ENCODE measurements at regions not wholly inside any gene's neighbourhood (a gene's known extent, or its start where the extent isn't known, plus 50 kb on each side); places are given as distances from the start of the nearest gene placed in this dataset.

DNA sequence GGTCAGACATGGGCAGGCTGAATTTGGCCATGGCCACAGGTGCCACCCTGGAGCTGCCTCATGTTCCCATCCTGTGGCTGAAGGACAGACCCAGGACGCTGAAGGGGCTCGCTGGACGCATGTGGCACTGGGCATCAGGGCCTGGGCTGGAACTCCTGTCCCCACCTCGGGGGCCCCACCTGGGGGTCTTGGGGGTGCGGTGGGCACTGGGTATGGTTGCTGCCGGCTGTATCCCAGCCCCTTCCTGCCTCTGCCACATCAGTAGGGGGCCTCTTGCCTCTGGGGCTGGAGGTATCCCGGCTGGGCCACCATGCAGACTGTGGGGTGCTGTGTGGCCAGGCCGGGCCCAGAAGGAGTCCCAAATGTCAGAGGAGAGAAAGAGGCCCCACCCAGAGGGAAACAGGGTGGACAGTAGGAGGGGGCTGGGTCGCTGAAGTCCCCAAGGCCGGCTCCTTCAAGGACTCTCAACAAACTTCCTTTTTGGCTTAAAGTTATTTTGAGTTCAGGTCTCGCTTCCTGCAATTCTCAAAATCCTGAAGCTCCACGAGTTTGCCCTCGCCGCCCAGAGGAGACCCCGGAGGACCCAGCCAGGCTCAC, 78.7 kb downstream of the SIK1 start:
- no peak for DNase-seq

DNA sequence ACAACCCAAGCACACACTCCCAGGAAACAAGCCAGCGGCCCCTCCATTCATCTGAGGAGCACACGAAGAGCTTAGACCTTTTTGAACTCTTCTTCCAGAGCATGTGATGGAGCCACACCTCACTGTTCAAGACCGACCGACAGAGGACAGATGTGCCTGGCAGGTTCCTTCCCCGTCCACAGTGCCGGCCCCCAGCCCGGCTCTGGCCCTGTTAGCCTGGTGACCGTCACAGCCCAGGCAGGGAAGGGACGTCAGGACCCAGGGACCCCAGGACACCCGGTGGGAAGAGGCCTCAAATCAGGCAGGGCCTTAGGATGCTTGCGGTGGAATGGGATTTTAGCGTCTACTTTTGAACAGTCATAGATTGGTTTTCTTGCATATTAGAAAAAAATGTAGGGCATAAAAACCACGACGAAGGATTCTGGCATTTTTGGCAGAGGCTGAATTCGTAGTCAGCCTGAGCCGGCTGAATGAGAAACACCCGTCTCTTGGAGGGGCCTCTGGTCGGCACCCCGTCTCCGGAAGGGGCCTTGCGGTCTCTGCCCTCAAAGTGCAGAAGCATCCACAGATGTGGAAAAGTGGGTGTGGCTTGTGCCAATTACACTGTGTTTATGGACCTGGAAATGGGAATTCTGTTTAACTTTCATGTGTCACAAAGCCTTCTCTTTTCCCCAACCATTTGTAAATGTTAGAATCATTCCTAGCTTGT, 79.3 kb downstream of the SIK1 start:
- DNase-seq: no peak

DNA sequence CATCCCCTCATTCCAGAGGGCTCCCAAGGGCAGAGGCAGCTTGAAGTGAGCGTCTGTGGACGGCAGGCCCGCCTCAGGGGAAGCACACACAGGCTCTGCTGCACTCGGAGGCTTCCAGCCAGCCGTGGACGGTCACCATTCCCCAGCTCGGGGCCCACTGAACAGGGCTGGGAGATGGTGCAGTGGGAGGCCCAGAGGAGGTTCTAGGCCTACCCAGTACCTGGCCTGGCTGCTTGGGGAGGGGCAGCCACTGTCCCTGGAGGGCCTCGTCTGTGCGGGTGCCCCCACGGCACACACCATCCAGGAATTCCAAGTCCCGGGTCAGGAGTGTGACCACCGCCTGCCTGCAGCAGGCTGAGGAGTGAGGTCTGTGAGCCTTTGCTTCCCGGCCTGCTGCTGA, 80.4 kb downstream of the SIK1 start:
- no peak for DNase-seq

DNA sequence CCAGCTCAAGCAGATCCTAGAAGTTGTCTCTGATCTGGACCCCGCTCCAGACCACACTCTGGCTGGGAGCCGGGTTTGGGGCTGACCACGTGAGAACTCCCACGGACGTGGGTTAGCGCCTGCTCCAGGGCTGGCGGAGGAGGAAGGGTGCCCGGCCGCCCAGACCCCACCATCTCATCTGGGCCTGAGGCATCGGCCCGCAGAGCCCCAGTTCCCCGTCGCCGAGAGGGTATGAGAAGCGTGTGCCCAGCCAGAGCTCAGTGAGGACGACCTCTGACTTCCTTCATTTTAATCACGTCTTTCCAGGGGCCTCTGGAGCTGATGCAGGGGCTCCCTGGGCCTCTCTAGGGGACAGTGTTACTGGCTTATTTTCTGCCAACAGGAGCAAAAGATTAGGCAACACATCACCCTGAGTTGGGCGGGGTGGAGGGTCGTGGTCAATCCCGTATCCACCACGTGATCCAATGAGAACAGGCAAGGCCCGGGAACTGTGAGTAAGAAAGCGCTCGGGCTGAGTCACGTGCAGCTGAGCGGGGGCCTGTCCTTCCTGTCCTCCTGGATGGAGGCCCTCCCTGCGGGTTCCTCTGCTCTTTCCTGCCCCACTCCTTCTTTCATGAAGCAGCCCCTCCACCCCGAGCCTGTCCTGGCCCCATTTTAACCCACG, 81.1 kb downstream of the SIK1 start:
- DNase-seq: no peak

DNA sequence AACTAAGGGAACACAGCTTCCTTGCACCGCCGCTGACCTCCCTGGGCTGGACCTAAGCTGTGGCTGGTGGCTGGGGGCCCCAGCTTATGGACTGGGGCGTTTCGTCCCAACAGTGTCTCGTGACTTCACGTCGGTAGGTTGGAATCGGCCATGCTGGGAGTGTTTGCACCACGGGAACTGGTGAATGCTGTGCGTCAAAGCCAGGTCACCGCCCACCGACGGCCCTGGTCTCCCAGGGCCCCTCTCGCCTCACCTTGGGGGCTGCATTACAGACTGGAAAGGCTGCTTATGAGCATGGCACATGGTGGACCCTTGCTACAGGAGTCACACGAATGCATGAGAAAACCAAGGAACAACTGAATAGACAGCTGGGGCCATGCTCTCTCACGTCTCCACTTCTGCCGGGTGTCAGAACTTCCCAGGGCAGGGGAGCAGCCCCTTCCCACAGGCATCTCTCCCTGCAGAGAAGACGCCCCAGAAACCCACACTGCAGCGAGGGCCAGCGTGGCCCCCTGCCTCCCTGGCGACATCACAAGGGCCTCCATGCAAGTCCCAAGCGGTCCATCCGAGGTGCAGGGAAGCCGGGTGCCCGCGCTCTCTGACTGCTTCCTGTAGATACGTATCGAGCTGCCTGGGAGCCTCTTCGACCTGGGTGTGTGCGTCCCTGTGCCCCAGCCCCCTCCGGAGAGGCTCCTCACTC, 81.7 kb downstream of the SIK1 start:
- no peak for DNase-seq

DNA sequence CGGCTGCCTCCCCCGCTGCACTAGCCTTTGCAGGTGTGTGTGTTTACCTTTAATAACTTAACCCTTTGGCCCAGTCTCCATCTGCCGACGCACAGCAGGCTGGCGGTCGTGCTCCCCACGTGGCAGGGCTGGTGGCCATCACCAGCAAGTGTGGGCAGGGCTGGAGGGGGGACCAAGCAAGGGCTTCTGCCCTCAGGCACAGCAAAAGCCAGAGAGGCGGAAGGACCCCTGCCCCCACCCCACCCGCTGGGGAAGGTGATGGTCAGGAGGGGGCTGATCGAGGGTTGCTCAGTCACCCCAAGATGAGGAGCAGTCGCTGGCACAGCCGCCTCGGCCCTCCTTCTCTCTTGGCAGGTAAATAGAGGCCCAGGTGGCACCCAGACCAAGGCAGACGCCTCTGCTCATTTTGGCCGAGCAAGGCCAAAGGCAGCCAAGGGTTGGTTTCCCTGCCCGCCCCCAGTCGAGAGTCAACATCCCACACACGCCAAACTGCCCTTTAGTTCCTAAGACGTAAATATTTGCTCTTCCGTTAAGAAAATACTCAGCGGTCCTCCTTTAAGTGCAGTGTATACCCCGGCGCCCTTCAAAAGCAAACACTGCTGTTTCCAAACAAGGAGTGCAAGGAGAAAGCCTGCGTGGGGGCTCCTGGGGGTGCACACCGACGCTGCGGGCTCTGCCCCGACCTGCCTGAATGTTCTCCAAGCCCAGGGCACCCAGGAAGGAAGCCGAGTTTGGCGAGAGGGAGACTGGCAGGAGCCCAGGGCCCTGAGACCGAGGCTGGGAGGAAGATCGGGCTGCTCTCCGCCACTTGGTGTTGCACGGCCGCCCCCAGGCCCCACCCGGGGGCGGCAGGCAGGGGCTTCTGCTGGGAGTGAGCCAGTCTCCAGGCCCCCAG, 82.7 kb downstream of the SIK1 start:
- DNase-seq: no peak

DNA sequence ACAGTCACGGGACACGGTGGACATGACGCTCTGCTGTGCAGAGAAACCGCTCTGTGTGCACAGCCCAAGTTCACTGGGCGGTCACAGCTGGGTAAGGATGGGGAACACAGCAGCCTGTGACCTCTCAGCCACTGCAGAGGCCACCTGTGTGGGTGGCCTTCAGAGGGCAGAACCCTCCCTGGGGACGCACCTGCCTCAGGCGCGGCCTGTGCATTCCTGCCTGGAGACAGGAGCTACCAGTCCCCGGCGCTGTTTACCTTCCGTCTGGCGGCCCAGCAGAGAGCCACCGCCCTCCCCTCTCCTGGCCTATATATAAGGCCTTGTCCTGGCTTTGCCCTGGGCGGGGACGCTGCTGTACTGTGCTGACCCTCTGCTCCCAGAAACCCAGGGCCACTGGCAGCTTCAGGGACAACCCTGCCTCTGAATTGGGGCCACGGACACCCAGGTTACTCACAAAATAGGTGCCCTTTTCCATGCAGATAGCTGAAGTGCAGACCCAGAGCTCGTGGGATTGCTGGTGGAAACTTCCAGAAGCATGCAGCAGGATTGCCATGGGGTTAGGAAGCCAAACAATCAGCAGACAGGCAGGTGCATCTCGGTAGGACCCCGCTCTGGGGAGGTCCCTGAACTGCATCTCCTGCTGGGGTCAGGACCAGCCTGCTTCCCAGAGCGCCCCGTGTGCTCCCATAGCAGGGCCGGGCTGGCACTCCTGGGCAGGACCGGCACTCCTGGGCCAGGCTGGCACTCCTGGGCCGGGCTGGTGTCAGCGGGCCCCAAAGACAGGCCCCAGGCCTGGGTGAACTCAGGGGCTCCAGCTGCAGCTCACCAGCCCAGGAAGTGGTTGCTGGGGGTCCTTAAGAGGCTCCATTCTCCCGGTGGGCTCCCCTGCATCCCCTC, 83.6 kb downstream of the SIK1 start:
- DNase-seq: peak; percentile 61

DNA sequence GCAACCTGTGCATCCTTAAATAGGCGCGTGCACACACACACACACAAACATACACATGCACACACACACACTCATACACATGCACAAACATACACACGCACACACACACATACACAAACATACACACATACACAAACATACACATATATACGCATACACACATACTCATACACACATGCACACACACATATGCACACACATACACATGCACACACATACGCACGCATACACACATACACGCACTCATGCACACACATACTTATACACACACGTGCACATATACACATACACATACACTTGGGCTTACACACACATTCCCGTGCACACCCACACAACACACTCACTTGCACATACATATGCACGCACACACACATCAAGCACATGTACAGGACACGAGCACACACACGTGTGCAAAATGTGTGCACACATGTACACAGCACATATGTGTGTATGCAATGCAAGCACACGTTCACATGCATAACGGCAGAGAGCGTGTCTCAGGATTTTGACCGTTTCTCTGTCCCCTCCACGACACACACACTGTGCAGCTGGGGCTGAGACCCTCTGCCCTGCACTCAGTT, 84.5 kb downstream of the SIK1 start:
- DNase-seq: no peak

DNA sequence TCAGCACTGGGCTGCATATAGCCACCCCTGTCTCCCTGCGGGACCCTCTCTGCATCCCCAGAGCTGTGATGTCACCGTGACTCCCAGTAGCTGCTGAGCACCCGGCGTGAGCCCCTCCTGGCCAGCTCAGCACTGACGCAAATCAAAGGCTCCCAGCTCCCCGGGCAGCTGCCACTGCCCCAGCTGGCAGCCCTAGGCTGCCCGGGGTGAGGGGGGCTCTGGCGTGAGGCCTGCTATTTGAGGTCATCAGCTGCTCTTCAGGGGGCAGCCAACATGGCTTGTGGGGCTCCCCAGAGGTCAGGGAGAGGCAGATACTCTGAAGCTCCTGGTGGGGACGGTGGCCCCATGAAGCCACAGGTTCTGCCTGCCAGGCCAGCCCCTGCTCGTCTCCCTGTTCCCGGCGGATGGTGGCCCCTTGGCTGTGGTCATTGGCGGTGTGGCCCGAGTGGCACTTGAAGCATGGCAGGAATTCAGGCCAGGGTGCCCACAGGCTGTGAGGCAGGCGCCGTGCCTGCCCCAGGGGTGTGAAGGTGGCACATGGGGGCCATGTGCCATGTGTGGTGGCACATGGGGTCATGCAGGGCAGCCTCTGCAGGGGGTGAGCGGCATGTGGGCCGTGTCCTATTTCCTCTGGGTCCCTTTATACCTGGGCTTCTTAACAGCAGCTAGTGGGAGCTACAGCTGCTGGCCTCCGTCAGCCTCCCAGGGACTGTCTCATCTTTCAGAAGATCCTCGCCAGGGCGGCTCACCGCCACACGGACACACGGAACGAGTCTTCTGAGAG, 85.4 kb downstream of the SIK1 start:
- no peak for DNase-seq

DNA sequence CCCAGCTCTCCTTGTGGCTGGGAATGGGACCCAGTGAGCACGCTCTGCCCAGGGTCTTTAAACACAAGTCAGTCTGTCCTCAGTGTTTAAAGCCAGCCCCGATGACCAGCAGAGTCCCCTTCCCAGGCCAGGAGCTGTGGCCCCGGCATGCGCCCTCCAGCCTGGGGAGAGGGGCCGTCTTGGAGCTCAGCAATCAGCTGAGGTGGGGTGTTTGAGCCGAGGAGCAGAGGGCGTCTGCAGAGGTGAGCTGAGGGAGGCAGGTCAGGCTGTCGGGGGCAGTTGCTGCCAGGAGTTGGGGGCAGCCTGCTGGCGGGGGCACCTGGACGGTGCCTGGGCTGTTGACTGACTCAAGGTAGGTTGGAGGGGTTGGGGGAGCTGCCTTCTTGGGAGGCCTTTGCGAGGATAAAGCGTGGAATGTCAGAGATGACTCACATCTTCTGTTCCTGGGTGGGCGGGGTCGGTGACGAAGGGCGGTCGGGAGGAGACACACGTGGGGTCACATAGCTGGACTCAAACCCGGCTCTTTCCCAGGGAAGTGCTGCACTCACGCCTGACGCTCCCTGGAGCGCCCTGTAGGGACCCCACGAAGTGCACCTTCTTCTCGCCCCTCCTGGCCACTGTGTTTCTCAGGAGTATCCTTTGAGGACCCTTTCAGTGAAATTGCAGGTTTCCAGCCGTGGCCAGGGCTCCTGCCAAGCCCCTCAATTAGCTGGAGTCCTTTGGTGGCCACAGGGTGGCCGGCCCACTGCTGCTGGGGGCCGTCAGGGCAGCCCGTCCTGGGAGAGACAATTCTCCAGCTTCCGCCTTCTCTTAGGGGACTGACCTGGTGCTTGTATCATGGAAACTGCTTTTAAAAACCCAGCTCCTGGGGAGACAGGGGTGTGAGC, 86.2 kb downstream of the SIK1 start:
- no peak for DNase-seq

DNA sequence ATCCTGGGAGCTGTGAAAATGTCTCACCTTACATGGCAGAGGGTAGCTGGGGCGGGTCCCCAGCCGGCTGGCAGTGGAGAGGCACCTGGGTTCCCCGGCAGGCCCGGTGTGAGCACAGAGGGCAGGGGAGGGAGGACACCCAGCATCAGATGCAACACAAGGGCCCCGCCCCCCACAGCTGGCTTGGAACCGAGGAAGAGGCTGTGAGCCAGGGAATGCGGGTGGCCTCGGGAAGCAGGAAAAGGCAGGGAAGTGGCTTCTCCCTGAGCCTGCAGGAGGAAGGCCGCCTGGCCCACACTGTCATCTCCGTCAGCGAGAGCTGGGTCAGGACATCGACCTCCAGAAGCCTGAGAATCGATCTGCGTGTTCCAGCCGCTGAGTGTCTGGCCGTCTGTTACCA, 87.3 kb downstream of the SIK1 start:
- no peak for DNase-seq

DNA sequence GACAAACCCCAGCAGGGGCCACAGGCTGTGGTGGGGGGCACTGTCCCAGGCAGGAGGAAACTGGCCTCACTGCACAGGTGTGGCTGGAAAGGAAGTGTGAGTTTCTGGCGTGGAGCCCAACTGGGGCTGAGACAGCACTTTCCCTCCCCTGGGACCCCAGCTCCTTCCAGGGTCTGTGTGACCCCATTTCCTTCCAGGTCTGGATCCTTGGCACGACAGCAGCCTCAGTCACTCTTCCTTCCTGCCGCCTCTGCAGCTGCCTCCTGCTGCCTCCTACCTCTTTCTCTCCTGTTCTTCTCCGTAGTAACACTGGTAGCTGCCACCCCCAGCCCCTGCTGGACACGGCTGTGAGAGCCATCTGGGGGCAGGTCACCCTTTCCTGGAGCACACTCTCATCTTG, 88.0 kb downstream of the SIK1 start:
- no peak for DNase-seq

DNA sequence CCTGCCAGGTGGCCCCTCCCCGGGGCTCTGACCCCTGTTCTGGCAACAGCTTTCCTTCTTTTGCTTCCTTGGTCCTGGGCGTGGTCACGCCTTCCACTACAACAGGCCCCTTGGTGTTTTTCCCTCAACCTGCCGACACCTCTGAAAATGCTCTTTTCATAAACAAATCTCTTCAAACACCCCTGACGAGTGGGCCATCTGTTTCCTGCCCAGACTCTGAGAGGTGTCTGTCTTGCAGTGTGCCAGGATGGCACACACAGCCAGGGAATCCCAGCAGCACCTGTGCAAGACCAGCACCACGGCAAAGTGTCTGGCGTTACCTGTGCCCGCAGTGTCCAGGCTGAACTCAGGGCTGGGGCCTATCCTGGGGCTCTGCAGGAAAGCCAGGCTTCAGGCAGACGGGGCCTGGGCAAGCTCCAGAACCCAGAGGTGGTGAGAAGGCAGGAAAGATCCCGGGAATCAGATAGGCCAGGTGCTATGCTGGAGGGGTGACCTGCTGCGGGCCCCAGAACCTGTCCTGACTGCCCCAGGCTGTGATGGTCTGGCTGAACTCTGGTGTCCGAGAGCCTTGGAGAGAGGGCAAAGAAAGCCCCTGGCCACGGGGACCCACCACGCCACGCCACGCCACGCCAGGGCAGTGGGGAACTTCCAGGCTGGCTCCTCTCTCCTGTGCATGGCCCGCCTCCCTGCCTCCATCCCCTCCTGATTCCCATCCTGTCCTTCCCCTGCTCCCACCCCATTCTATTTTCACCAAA, 88.9 kb downstream of the SIK1 start:
- no peak for DNase-seq

DNA sequence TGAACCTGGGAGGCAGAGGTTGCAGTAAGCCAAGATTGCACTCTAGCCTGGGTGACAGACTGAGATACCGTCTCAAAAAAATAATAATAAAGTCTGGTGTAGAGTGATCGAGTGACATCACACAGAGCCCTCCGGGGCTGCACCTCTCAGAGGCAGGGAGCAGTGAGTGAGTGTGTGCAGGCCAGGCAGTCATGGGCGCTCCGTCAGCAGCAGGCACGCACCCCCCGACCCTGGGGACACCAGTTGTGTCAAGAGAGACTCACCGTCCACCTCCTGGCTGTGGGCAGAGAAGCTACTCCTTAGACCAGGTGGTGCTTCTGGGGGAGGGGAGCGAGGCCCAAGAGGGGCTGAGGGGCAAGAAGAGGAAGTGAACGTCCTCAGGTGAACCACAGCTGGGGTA, 91.8 kb downstream of the SIK1 start:
- DNase-seq: no peak

DNA sequence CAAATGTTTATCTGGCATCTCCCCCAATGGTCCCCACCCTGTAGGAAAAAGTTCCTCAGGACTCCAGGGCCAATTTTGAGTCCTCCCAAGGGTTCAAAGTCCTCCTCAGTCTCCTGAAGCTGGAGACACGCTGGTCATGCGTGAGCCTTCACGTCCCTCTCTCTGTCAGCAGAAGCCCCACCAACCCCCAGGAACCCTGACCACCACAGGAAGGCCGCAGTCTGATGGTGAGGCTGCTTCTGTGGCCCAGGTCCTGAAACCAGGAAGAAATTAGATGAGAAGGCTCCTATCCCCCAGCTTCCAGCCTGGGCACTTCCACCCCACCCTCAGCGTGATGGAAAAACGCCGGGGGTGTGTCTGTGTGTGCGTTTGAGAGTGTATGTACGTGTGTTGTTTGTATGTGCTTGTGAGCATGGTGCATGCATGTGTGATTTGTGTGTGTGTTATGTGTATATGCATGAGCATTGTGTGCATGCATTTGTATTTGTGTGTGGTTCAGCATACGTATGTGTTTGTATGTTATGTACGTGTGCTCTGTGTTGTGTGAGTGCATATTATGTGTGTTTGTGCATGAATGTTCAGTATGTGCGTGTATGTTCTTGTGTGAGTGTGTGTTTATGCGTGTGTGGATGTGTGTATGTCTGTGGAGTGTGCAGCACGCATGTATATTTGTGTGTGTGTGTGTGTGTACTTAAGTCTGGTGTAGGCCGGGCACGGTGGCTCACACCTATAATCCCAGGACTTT, 92.5 kb downstream of the SIK1 start:
- no peak for DNase-seq

DNA sequence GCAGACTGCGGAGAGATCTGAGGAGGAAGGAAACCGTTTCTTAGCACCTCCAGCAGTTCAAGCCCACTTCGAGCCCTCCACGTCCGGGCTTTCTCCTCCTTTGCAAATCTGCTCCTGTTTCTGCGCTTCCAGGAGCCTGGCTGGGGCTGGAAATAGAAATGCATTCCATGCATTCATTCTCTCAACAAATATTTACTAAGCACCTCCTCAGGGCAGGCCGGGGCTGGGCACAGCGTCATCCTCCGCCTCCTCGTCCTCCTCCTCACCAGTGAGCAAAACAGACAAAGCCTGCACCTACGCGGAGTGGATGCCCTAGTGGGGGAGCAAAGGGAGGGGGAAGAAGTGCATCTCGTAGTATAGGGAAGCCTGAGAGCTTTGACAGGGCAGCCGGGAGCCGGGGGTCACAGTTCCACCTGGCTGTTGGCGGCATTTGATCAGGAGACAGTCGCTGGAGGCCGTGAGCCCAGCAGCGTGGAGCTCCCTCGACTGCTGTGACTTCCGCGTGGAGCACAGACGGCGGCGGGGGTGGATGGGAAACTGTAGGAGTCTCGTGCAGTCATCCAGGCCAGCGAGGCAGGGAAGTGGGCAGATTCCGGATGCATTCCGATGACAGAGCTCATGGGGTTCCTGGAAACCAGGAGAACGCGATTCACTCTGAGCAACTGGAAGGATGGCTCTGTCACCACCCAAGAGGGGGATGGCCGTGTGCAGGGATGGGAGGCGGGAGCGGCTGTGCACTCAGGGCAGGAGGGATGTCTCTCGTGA, 93.5 kb downstream of the SIK1 start:
- DNase-seq: no peak

DNA sequence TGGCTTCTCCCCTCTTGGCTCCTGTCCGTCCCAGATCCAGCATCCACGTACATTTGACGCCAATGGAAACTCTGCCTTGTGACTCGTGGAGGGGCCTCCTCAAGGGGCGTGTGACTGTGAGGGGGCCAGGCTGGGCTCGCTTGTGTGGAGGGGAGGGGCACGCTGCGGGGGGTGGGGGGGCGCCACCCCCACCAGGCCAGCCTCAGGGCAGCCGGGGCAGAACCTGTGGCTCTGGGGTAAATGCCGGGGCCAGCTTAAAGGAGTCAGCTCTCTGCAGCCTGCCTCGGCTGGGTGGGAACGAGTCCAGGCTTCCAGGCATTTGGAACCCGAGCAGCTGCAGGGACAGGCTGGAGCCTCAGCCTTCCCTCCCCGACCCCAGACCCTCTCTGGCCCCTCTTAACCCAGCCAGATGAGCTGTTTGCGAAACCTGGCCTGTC, 94.1 kb downstream of the SIK1 start:
- DNase-seq: no peak
